ENCODE measurements at regions not wholly inside any gene's neighbourhood (a gene's known extent, or its start where the extent isn't known, plus 50 kb on each side); places are given as distances from the start of the nearest gene placed in this dataset.

DNA sequence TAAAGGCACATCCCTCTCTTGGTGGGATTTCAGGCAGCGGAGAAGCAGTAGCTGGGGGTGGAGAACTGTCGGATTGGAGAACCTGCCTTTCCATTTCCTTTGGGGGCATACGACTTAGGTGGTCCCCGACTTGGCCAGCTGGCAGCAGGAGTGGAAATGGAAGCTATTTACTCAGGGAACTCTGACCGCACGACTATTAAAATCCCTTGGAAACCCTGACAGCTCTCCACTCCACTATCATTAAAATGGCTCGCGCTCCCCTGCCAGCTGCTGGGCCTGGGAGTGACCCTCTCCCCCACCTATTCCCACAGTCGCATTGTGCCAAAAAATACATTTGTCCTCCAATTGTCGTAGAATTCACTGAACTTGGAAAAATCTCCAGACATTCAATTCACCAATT, 77.7 kb upstream of the APCDD1 start:
- DNase-seq (ENCODE audit: low spot score) = no peak
- TF ChIP-seq, protein P1, sequence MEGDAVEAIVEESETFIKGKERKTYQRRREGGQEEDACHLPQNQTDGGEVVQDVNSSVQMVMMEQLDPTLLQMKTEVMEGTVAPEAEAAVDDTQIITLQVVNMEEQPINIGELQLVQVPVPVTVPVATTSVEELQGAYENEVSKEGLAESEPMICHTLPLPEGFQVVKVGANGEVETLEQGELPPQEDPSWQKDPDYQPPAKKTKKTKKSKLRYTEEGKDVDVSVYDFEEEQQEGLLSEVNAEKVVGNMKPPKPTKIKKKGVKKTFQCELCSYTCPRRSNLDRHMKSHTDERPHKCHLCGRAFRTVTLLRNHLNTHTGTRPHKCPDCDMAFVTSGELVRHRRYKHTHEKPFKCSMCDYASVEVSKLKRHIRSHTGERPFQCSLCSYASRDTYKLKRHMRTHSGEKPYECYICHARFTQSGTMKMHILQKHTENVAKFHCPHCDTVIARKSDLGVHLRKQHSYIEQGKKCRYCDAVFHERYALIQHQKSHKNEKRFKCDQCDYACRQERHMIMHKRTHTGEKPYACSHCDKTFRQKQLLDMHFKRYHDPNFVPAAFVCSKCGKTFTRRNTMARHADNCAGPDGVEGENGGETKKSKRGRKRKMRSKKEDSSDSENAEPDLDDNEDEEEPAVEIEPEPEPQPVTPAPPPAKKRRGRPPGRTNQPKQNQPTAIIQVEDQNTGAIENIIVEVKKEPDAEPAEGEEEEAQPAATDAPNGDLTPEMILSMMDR (IDR thresholded peaks at IDR 0.05) = no peak
- Histone ChIP-seq H3K4me3 (peak overlapping the region; percentile 31), H3K27ac (no peak overlapping the region)

- no peak overlapping the region for H3K4me3 ChIP-seq
- TF ChIP-seq, protein P1 (IDR thresholded peaks at IDR 0.05) = no peak
- no peak for DNase-seq (ENCODE audit: low spot score)
- no peak overlapping the region for H3K27ac ChIP-seq
These were observed 76.5 kb upstream of the APCDD1 start for GRCh38 chr18:10377956-10378355.

DNA sequence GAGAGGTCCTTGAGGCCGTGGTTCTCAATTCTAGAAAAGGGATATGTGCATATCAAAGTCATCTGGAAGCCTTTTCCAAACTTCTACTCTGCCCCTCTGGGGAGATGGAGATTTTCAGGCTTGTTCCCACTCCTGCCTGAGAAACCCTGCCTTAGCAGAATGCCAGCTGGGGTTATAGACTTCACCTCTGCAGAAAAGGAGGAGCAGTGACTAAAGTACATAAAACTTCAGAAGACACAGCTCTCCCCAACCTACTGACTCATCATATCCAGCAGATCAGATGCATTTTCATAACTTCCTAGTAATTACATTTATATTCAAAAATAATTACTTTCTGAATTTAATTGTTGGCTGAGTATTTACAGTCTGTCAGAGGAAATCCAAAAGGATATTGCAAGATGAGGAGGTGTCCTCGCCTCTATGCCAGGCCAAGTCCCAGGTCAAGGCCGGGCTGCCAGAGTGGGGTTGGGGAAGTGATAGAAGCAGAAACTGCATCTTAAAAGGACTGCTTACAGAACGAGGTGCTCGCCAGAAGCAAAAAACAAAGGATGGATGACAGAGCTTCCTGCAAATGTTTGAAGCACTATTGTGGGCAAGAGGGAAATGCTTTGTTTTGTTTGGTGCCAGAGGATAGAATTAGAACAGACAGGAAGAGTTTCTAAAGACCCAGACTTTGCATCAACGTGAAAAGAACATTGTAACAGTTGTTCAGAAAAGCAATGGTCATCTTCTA, 75.6 kb upstream of the APCDD1 start:
- no peak overlapping the region for H3K4me3 ChIP-seq
- no peak for DNase-seq (ENCODE audit: low spot score)
- TF ChIP-seq, protein P1 (IDR thresholded peaks at IDR 0.05) = no peak
- no peak overlapping the region for H3K27ac ChIP-seq

DNA sequence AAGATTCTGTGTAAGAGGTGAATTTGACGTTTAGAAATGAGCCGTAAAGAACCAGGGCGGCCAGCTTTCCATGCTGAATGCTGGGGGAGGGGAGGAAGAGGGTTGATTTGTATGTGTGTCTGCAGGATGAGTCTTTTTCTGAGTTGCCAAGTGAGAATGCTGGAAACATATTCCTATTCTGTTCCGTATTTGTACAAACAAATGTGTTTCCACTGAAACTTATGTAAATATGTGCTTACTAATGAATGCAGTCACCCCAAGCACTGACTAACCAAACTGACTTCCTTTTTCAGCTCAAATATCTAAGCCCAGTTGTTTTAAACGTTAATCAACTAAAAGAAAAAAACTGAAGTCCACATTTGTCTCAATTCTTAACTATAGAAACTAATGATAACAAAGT, 74.9 kb upstream of the APCDD1 start:
- DNase-seq (ENCODE audit: low spot score) = no peak
- TF ChIP-seq, protein P1 (IDR thresholded peaks at IDR 0.05) = no peak
- no peak overlapping the region for H3K4me3 ChIP-seq
- H3K27ac ChIP-seq = no peak overlapping the region

DNA sequence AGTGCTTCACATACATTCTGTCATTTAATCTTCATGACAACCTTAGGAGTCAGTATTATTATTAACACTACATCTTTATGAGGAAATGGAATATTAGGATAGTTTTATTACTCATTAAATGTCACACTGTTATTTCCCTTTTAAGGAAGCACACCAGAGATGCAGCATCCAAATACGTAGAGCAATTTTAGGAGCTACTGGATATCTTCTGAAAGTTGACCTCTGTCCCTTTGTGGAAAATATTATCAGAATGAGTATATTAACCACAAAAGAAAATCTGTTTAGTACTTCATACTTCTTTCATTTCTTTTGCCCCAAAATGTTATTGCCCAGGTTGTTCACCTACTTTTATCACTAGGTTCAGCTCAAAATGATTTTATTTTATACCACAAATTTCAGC, 72.9 kb upstream of the APCDD1 start:
- Histone ChIP-seq H3K4me3 (no peak overlapping the region), H3K27ac (no peak overlapping the region)
- DNase-seq (ENCODE audit: low spot score) = no peak
- TF ChIP-seq, protein P1 (IDR thresholded peaks at IDR 0.05) = no peak

- Histone ChIP-seq H3K4me3 (no peak overlapping the region), H3K27ac (no peak overlapping the region)
- TF ChIP-seq, protein P1 (IDR thresholded peaks at IDR 0.05) = no peak
- no peak for DNase-seq (ENCODE audit: low spot score)
These were observed 72.5 kb upstream of the APCDD1 start for GRCh38 chr18:10381951-10382350.

DNA sequence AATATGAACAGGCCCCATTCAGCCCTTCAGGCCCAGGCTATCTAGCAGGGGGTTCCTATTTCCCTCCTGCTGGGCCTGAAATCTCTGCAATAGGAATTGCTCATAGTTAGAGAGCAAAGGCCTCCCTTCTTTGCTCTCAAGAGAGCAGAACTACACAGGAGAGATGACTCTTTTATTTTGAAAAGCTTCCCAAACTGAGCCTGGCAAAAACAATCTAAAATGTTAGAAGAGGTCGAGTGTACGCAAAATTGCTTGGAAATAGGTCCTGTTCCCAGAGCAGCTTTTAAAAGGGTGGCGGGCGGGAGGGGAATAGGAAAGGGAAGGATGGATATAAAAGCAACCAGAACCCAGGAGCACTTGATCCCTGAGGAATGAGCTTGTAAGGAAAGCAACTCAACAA, 68.4 kb upstream of the APCDD1 start:
- H3K4me3 ChIP-seq = no peak overlapping the region
- TF ChIP-seq, protein P1 (IDR thresholded peaks at IDR 0.05) = no peak
- peak overlapping the region in 1 of 2 donors; percentile 48 for H3K27ac ChIP-seq
- no peak for DNase-seq (ENCODE audit: low spot score)
